ENCODE measurements at regions not wholly inside any gene's neighbourhood (a gene's known extent, or its start where the extent isn't known, plus 50 kb on each side); places are given as distances from the start of the nearest gene placed in this dataset.

GRCh38 chr22:46098525-46099475, 51.5 kb upstream of the PPARA start (continued):
- no peak for TF ChIP-seq ZNF462 (CRISPR knock-in tag; IDR thresholded peaks at IDR 0.05)

- H2AFZ ChIP-seq = no peak overlapping the region
- H3K36me3 Mint-ChIP-seq (ENCODE audit: low read depth) = no peaks in the 10 kb centered on the region
- H3K27ac Mint-ChIP-seq = no peak overlapping the region
- no peaks in the 10 kb centered on the region for H3K79me2 ChIP-seq (replicated peaks; ENCODE audit: insufficient read depth)
- DNase-seq (ENCODE audit: low spot score) = no peak
- no peak overlapping the region for H3K4me3 Mint-ChIP-seq
- no peaks in the 10 kb centered on the region for H3F3A ChIP-seq (replicated peaks; ENCODE audit: low read depth)
- H3K9me2 ChIP-seq (ENCODE audit: insufficient read depth) = no peaks in the 10 kb centered on the region
- peak; percentile 25; the same call in 2 of the 3 replicates for ATAC-seq
- no peaks in the 10 kb centered on the region for H3K27me3 ChIP-seq (ENCODE audit: insufficient read depth)
- H3K4me3 ChIP-seq = no peak overlapping the region
- no peaks in the 10 kb centered on the region for H4K20me1 ChIP-seq (replicated peaks; ENCODE audit: insufficient read depth)
- H3K36me3 ChIP-seq (ENCODE audit: insufficient read depth) = no peaks in the 10 kb centered on the region
- no peaks in the 10 kb centered on the region for H3K4me1 ChIP-seq (ENCODE audit: insufficient read depth)
- no peaks in the 10 kb centered on the region for H3K4me1 Mint-ChIP-seq
- H3K27ac ChIP-seq (ENCODE audit: low read depth) = no peak overlapping the region
- no peak overlapping the region for H3K4me2 ChIP-seq
- H3K27me3 Mint-ChIP-seq (ENCODE audit: insufficient read depth, low read depth, poor library complexity) = no peaks in the 10 kb centered on the region
- no peaks in the 10 kb centered on the region for H3K9me3 Mint-ChIP-seq
- no peak for TF ChIP-seq EZH2phosphoT487 (IDR thresholded peaks at IDR 0.05; ENCODE audit: unreplicated experiment)
- TF ChIP-seq POLR2AphosphoS5 (IDR thresholded peaks at IDR 0.05; ENCODE audit: low read depth) = no peak
- no peak for TF ChIP-seq ZNF462 (CRISPR knock-in tag; IDR thresholded peaks at IDR 0.05)
- TF ChIP-seq CREB1 (CRISPR knock-in tag; IDR thresholded peaks at IDR 0.05; ENCODE audit: low read depth) = no peak
- TF ChIP-seq EZH2 (IDR thresholded peaks at IDR 0.05; ENCODE audit: low read depth, unreplicated experiment) = no peak
Observed at GRCh38 chr22:46099740-46100139, 50.6 kb upstream of the PPARA start.

All from GM23338 (cell line).